ENCODE measurements at regions not wholly inside any gene's neighbourhood (a gene's known extent, or its start where the extent isn't known, plus 50 kb on each side); places are given as distances from the start of the nearest gene placed in this dataset.
"Not testable (repeated sequence)": the region's sequence is repeated elsewhere in the genome, so short reads cannot be mapped to it uniquely, and the experiment has no call there.

DNA sequence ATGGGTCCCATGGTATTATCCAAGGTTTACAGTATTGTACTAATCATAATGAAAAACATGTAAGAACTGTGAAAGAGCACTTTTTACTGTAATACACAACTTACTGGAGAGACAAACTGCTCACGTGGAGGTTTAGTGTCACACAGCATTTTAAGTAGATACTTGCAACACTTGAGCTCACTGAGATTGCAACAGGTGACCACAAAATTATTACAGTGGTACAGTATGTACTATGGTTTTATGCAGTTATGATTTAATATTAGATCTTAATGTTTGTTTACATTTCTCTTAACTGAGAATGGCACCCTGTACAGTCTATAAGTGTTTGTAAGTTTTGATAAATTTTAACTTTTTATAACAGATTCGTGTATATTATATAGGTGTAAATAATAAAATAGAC is 118.6 kb upstream of the SKOR2 start:
- H3K4me3 Mint-ChIP-seq: no peak overlapping the region
- no peak for TF ChIP-seq CTCF (IDR thresholded peaks at IDR 0.05)
- H3K9me3 Mint-ChIP-seq: peaks cover 2 to 15% (median 7%) of the 10 kb centered on the region in 7 donors
- intact Hi-C loops (cut with micrococcal nuclease): no loop called here
- no peak overlapping the region for H3K27ac ChIP-seq (ENCODE audit: low read depth in 1 of 2, low read length in 2 of 2)
- no peak overlapping the region for H2AFZ ChIP-seq (ENCODE audit: insufficient read depth, low read depth, low read length, poor library complexity, severe bottlenecking)
- WGBS (ENCODE audit: insufficient coverage): no CpG with 5 or more reads among the region's 2 CpGs
- no peaks in the 10 kb centered on the region for H3K36me3 ChIP-seq (replicated peaks in 1 of 2; ENCODE audit: control insufficient read depth in 1 of 2, insufficient read depth in 2 of 2, low read length in 2 of 2)
- no peak overlapping the region for H3K27ac Mint-ChIP-seq
- no peak overlapping the region for H3K4me3 ChIP-seq (replicated peaks in 1 of 3; ENCODE audit: low read depth in 2 of 3, low read length in 3 of 3)
- H3K27me3 ChIP-seq (ENCODE audit: control insufficient read depth in 2 of 2, insufficient read depth in 2 of 2, low read length in 2 of 2): no peaks in the 10 kb centered on the region
- peaks cover 0 to 13% of the 10 kb centered on the region in 2 donors for H3K9me3 ChIP-seq (replicated peaks in 1 of 2; ENCODE audit: control insufficient read depth in 1 of 2, insufficient read depth in 1 of 2, low read length in 2 of 2)
- H3K9ac ChIP-seq (ENCODE audit: insufficient read depth, low read length, poor library complexity, severe bottlenecking): no peak overlapping the region
- no peaks in the 10 kb centered on the region for H3K79me2 ChIP-seq (ENCODE audit: insufficient read depth, low read length)
- H3K36me3 Mint-ChIP-seq: no peaks in the 10 kb centered on the region
- no peaks in the 10 kb centered on the region for H3K4me1 Mint-ChIP-seq
- H3K27me3 Mint-ChIP-seq (ENCODE audit: low read depth in 3 of 3): peaks cover 0 to 2% (median 0%) of the 10 kb centered on the region in 3 donors
- no peaks in the 10 kb centered on the region for H4K20me1 ChIP-seq (ENCODE audit: insufficient read depth, low read length)
- no peaks in the 10 kb centered on the region for H3K4me1 ChIP-seq (ENCODE audit: control insufficient read depth in 1 of 2, insufficient read depth in 2 of 2, low read length in 2 of 2)
- no peak overlapping the region for H3K4me2 ChIP-seq (replicated peaks; ENCODE audit: extremely low read depth, low read length, poor library complexity, severe bottlenecking)
- no peak for DNase-seq

DNA sequence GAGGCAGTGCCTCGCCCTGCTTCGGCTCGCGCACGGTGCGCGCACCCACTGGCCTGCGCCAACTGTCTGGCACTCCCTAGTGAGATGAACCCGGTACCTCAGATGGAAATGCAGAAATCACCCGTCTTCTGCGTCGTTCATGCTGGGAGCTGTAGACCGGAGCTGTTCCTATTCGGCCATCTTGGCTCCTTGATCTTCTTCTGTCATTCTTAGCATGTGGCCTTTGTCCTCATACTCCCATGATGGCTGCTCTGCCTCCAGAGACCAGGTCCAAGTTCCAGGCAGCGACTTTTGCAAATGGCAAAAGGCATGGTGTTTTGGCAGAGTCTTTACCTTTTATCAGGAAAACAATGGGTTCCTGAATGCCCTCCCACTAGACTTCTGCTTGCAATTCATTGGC is 102.6 kb upstream of the SKOR2 start:
- H3K4me1 ChIP-seq (ENCODE audit: control insufficient read depth in 1 of 2, insufficient read depth in 2 of 2, low read length in 2 of 2); H3K4me3 Mint-ChIP-seq; H3K27ac Mint-ChIP-seq; H3K9ac ChIP-seq (ENCODE audit: insufficient read depth, low read length, poor library complexity, severe bottlenecking); H3K79me2 ChIP-seq (ENCODE audit: insufficient read depth, low read length); H3K36me3 ChIP-seq (replicated peaks in 1 of 2; ENCODE audit: control insufficient read depth in 1 of 2, insufficient read depth in 2 of 2, low read length in 2 of 2); H4K20me1 ChIP-seq (ENCODE audit: insufficient read depth, low read length); DNase-seq; H3K27ac ChIP-seq (ENCODE audit: low read depth in 1 of 2, low read length in 2 of 2); H3K4me1 Mint-ChIP-seq; H3K4me2 ChIP-seq (replicated peaks; ENCODE audit: extremely low read depth, low read length, poor library complexity, severe bottlenecking); H3K36me3 Mint-ChIP-seq; H2AFZ ChIP-seq (ENCODE audit: insufficient read depth, low read depth, low read length, poor library complexity, severe bottlenecking); H3K4me3 ChIP-seq (replicated peaks in 1 of 3; ENCODE audit: low read depth in 2 of 3, low read length in 3 of 3); intact Hi-C loops (cut with micrococcal nuclease); H3K27me3 ChIP-seq (ENCODE audit: control insufficient read depth in 2 of 2, insufficient read depth in 2 of 2, low read length in 2 of 2); H3K27me3 Mint-ChIP-seq (ENCODE audit: low read depth in 3 of 3): not testable (repeated sequence)
- peaks cover 12 to 13% of the 10 kb centered on the region in 2 donors for H3K9me3 ChIP-seq (replicated peaks in 1 of 2; ENCODE audit: control insufficient read depth in 1 of 2, insufficient read depth in 1 of 2, low read length in 2 of 2)
- 96% methylated on average over 13 of the region's 15 CpGs for WGBS (ENCODE audit: insufficient coverage)
- peaks cover 4 to 21% (median 13%) of the 10 kb centered on the region in 7 donors for H3K9me3 Mint-ChIP-seq
